ENCODE measurements at regions not wholly inside any gene's neighbourhood (a gene's known extent, or its start where the extent isn't known, plus 50 kb on each side); places are given as distances from the start of the nearest gene placed in this dataset.

DNA sequence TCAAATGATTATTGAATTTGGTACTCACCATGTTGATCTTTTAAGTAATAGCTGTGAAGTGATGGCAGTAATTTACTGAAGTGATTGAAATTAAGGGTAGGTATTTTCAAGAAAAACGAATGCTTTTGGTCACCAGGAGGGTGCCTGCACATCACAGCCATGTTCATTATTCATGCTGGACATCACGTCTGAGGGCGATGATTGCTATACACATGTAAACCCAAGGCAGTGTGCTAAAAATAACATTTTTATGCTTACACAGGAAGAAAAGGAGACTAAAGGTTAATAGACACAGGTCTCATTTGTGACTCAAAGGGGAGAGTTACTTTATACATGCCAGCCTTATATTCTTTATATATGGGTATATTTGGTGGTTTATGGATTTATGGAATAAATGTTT, 1146.0 kb downstream of the NLGN4X start:
- Histone ChIP-seq H3K27ac (no peak overlapping the region), H3K79me2 (ENCODE audit: insufficient read depth, low read depth) (no peaks in the 10 kb centered on the region), H3K4me3 (IDR thresholded peaks at IDR 0.05; ENCODE audit: insufficient read depth, low read depth, low read length) (no peak overlapping the region), H2AFZ (ENCODE audit: low read depth) (no peak overlapping the region), H3K4me1 (ENCODE audit: low read depth, poor library complexity, severe bottlenecking) (no peaks in the 10 kb centered on the region), H3K36me3 (ENCODE audit: insufficient read depth) (no peaks in the 10 kb centered on the region), H4K20me1 (ENCODE audit: insufficient read depth) (no peaks in the 10 kb centered on the region), H3K27me3 (ENCODE audit: insufficient read depth, low read depth) (no peaks in the 10 kb centered on the region), H3K4me2 (no peak overlapping the region), H3K9ac (no peak overlapping the region)
- TF ChIP-seq, protein P1, sequence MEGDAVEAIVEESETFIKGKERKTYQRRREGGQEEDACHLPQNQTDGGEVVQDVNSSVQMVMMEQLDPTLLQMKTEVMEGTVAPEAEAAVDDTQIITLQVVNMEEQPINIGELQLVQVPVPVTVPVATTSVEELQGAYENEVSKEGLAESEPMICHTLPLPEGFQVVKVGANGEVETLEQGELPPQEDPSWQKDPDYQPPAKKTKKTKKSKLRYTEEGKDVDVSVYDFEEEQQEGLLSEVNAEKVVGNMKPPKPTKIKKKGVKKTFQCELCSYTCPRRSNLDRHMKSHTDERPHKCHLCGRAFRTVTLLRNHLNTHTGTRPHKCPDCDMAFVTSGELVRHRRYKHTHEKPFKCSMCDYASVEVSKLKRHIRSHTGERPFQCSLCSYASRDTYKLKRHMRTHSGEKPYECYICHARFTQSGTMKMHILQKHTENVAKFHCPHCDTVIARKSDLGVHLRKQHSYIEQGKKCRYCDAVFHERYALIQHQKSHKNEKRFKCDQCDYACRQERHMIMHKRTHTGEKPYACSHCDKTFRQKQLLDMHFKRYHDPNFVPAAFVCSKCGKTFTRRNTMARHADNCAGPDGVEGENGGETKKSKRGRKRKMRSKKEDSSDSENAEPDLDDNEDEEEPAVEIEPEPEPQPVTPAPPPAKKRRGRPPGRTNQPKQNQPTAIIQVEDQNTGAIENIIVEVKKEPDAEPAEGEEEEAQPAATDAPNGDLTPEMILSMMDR (conservative IDR thresholded peaks at IDR 0.05; ENCODE audit: low read depth, low read length), result no peak

DNA sequence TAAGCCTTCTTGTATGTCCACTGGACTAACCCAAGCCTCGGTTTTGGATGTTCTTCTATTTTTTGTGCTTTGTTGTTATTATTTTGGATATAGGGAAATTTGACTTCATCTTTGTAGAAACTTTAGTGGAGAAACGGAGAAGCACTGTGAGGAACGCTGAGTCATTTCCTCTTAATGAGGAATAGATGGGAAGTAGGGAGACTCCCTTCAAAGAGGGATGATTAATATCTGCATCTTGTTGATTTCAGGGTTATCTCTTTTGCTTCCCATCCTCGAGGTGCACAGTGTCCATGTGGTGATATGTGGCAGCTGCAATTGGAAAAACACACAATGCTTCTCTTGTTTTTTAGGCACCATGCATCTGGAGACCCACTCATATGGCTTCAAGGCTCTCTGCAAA, 1147.9 kb downstream of the NLGN4X start:
- Histone ChIP-seq H3K4me2 (no peak overlapping the region), H3K27me3 (ENCODE audit: insufficient read depth, low read depth) (no peaks in the 10 kb centered on the region), H3K79me2 (ENCODE audit: insufficient read depth, low read depth) (no peaks in the 10 kb centered on the region), H3K4me3 (IDR thresholded peaks at IDR 0.05; ENCODE audit: insufficient read depth, low read depth, low read length) (no peak overlapping the region), H3K9ac (no peak overlapping the region), H3K36me3 (ENCODE audit: insufficient read depth) (no peaks in the 10 kb centered on the region), H3K27ac (no peak overlapping the region), H2AFZ (ENCODE audit: low read depth) (no peak overlapping the region), H3K4me1 (ENCODE audit: low read depth, poor library complexity, severe bottlenecking) (no peaks in the 10 kb centered on the region), H4K20me1 (ENCODE audit: insufficient read depth) (no peaks in the 10 kb centered on the region)
- TF ChIP-seq, protein P1 (conservative IDR thresholded peaks at IDR 0.05; ENCODE audit: low read depth, low read length), result no peak

DNA sequence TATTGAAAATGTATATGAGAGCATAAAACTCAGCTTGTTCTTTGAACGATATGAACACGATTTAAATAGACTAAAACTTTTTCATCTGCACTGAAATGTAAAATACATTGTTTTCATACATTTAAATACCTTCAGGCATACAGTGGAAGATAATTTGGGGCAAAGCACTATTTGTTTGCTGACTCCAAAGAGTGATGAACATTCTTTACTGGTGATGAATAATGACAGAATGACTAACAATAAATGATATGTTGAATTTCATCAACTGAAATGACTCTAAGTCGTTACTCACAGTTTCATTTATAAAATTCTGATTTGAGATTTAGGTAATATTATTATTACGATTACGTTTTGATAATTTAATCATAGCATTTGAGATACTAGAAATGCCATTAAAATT, 1160.1 kb downstream of the NLGN4X start:
- Histone ChIP-seq H3K27ac (no peak overlapping the region), H3K4me1 (ENCODE audit: low read depth, poor library complexity, severe bottlenecking) (no peaks in the 10 kb centered on the region), H3K36me3 (ENCODE audit: insufficient read depth) (no peaks in the 10 kb centered on the region), H2AFZ (ENCODE audit: low read depth) (no peak overlapping the region), H3K4me2 (no peak overlapping the region), H3K9ac (no peak overlapping the region), H3K4me3 (IDR thresholded peaks at IDR 0.05; ENCODE audit: insufficient read depth, low read depth, low read length) (no peak overlapping the region), H3K79me2 (ENCODE audit: insufficient read depth, low read depth) (no peaks in the 10 kb centered on the region), H3K27me3 (ENCODE audit: insufficient read depth, low read depth) (no peaks in the 10 kb centered on the region), H4K20me1 (ENCODE audit: insufficient read depth) (no peaks in the 10 kb centered on the region)
- TF ChIP-seq, protein P1 (conservative IDR thresholded peaks at IDR 0.05; ENCODE audit: low read depth, low read length), result no peak

DNA sequence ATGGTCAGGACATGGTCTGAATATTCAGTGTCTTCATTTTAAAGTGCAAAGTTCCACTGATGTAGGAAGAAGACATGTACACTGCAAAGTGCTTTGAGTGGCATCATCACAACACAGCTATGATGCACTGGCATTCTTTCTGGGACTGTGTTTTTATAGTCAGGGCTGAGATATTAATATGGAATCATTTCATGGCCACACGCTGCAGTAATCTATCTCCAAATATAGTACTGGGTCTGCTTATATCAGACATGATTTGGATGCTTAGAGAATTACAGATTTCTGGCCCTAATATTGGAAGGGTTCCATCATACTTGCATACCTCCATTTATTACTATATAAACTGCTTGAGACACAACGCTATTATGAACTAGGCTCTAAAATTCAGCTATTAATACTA, 1170.9 kb downstream of the NLGN4X start:
- TF ChIP-seq, protein P1 (conservative IDR thresholded peaks at IDR 0.05; ENCODE audit: low read depth, low read length), result no peak
- H3K36me3 ChIP-seq (ENCODE audit: insufficient read depth), result no peaks in the 10 kb centered on the region
- no peaks in the 10 kb centered on the region for H3K4me1 ChIP-seq (ENCODE audit: low read depth, poor library complexity, severe bottlenecking)
- no peak overlapping the region for H2AFZ ChIP-seq (ENCODE audit: low read depth)
- no peak overlapping the region for H3K9ac ChIP-seq
- no peaks in the 10 kb centered on the region for H4K20me1 ChIP-seq (ENCODE audit: insufficient read depth)
- H3K4me2 ChIP-seq, result no peak overlapping the region
- no peak overlapping the region for H3K27ac ChIP-seq
- H3K79me2 ChIP-seq (ENCODE audit: insufficient read depth, low read depth), result no peaks in the 10 kb centered on the region
- no peaks in the 10 kb centered on the region for H3K27me3 ChIP-seq (ENCODE audit: insufficient read depth, low read depth)
- no peak overlapping the region for H3K4me3 ChIP-seq (IDR thresholded peaks at IDR 0.05; ENCODE audit: insufficient read depth, low read depth, low read length)

DNA sequence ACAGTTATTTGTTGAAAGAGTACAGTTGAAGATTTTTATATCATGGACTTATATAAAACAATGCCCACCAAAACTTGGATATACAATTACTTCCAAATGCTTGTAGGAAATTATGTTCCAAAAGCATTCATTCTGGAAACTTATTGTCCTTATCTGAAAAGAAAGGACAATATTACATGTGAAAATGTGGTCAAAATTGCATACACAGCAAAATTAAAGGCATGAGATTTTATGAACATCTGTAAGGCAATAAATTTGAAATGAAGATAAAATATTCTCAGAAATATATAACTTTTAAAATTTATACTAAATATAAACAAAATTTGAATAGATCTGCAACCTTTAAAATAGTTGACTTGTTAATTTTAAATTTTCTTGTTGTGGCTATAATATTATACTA, 1173.8 kb downstream of the NLGN4X start:
- H2AFZ ChIP-seq (ENCODE audit: low read depth), result no peak overlapping the region

More for the DNA sequence above, 1173.8 kb downstream of the NLGN4X start:
- Histone ChIP-seq H3K4me2 (no peak overlapping the region), H3K27me3 (ENCODE audit: insufficient read depth, low read depth) (no peaks in the 10 kb centered on the region), H4K20me1 (ENCODE audit: insufficient read depth) (no peaks in the 10 kb centered on the region), H3K79me2 (ENCODE audit: insufficient read depth, low read depth) (no peaks in the 10 kb centered on the region), H3K9ac (no peak overlapping the region), H3K4me1 (ENCODE audit: low read depth, poor library complexity, severe bottlenecking) (no peaks in the 10 kb centered on the region), H3K36me3 (ENCODE audit: insufficient read depth) (no peaks in the 10 kb centered on the region), H3K27ac (no peak overlapping the region), H3K4me3 (IDR thresholded peaks at IDR 0.05; ENCODE audit: insufficient read depth, low read depth, low read length) (no peak overlapping the region)
- TF ChIP-seq, protein P1 (conservative IDR thresholded peaks at IDR 0.05; ENCODE audit: low read depth, low read length), result no peak
